K562 (cell line): ENCODE measurements at regions not wholly inside any gene's neighbourhood (a gene's known extent, or its start where the extent isn't known, plus 50 kb on each side); places are given as distances from the start of the nearest gene placed in this dataset.

Experiments used
- ATAC-seq: fragments of 200-7000 bp; cut with Tn5 transposase; 3 replicates; pipeline ENCODE4 v1.9.1; 2020; ENCODE audit warnings: moderate library complexity
- BruUV-seq: library from RNA; stranded (reverse); fragments of 400-500 nt; replicated peaks from 2 replicates; lab custom pipeline; 2021; lab: Mats Ljungman, UMichigan
- CTCF ChIA-PET: fragments of 300-600 bp; formaldehyde crosslinking; extraction: SDS; loops from one replicate; lab custom pipeline; 2021; ENCODE audit warnings: low intra/inter-chr PET ratio; lab: Yijun Ruan, JAX
- POLR2A ChIA-PET: fragments of 300-600, 350-650 bp; sonication (Branson Sonifier 250); formaldehyde crosslinking; extraction: SDS; loops from one replicate; lab custom pipeline; 2021; ENCODE audit warnings: antibody characterized with exemption, inconsistent platforms; lab: Yijun Ruan, JAX
- DNase-seq, 4 experiments: peaks; one replicate each; pipeline versions ENCODE4 v3.0.0 to v3.0.0-alpha.2; 2011 to 2018; ENCODE audit warnings: low spot score in 3 of 4, mixed read lengths in 3 of 4; ENCODE audit errors: extremely low read depth in 1 of 4
- FAIRE-seq: peaks from 2 replicates; lab custom pipeline; 2011; peaks lifted over from hg19 to GRCh38; lab: Jason Lieb, UNC
- H2AFZ ChIP-seq: 2 replicates; pipeline ENCODE4 v1.6.0; 2011; ENCODE audit warnings: low read depth, low read length, control low read depth, inconsistent platforms
- H3K27ac ChIP-seq: fragments of 200-600 bp; 3 replicates; pipeline ENCODE4 v1.8.0; 2011; ENCODE audit warnings: low read depth, mild to moderate bottlenecking, control low read depth, inconsistent platforms, low read length, moderate library complexity, mixed read lengths; ENCODE audit errors: extremely low read depth
- H3K27me3 ChIP-seq, 2 experiments: fragments of 300-600 bp in 1 of 2; 2 replicates in 1 of 2; 3 replicates in 1 of 2; pipeline versions ENCODE4 v1.6.0 to v1.8.0; 2011; ENCODE audit warnings: inconsistent platforms in 2 of 2, low read length in 2 of 2, mild to moderate bottlenecking in 1 of 2, mixed read lengths in 1 of 2, moderate library complexity in 1 of 2; ENCODE audit not compliant: control insufficient read depth in 2 of 2, insufficient read depth in 2 of 2
- H3K36me3 ChIP-seq: fragments of 300-600 bp; 3 replicates; pipeline ENCODE4 v1.8.0; 2011; ENCODE audit warnings: mild to moderate bottlenecking, low read length, inconsistent platforms; ENCODE audit not compliant: control insufficient read depth, insufficient read depth
- H3K4me1 ChIP-seq, 2 experiments: fragments of 200-600 bp in 1 of 2; replicated peaks in 1 of 2; 2 replicates in 1 of 2; 3 replicates in 1 of 2; pipeline versions ENCODE4 v1.5.1 to v1.8.0; 2011; ENCODE audit warnings: inconsistent platforms in 2 of 2, low read length in 2 of 2, mild to moderate bottlenecking in 1 of 2, mixed read lengths in 1 of 2, moderate library complexity in 1 of 2; ENCODE audit not compliant: control insufficient read depth in 2 of 2, insufficient read depth in 2 of 2
- H3K4me2 ChIP-seq: 2 replicates; pipeline ENCODE4 v1.6.1; 2011; ENCODE audit warnings: low read length, control low read depth, inconsistent platforms, mixed read lengths; ENCODE audit not compliant: insufficient read depth
- H3K4me3 ChIP-seq: fragments of 200-600 bp; sonication (generic), shearing (Covaris generic); 2 replicates; pipeline ENCODE4 v1.5.1; 2016; ENCODE audit warnings: control low read depth, inconsistent platforms
- H3K79me2 ChIP-seq: fragments of 200-600 bp; 3 replicates; pipeline ENCODE4 v1.8.0; 2011; ENCODE audit warnings: low read length, inconsistent platforms; ENCODE audit not compliant: control insufficient read depth, insufficient read depth
- H3K9ac ChIP-seq, 2 experiments: 2 replicates each; pipeline versions ENCODE4 v1.6.0 to v1.6.1; 2011; ENCODE audit warnings: low read depth in 2 of 2, low read length in 2 of 2, control low read depth in 1 of 2, inconsistent platforms in 1 of 2, mild to moderate bottlenecking in 1 of 2, mixed read lengths in 1 of 2; ENCODE audit not compliant: insufficient read depth in 1 of 2
- H3K9me1 ChIP-seq: one replicate; pipeline ENCODE4 v1.6.0; 2011; ENCODE audit warnings: inconsistent platforms, mild to moderate bottlenecking, low read length, moderate library complexity; ENCODE audit not compliant: control insufficient read depth, insufficient read depth
- H3K9me3 ChIP-seq: replicated peaks from 2 replicates; pipeline ENCODE4 v1.5.1; 2011; ENCODE audit warnings: low read depth, low read length, inconsistent platforms; ENCODE audit not compliant: control insufficient read depth, insufficient read depth
- H4K20me1 ChIP-seq: replicated peaks from 2 replicates; pipeline ENCODE4 v1.6.1; 2011; ENCODE audit warnings: low read length, inconsistent platforms, mixed read lengths; ENCODE audit not compliant: control insufficient read depth, insufficient read depth
- CEBPG ChIP-seq, 3 experiments: fragments of 200-800 bp in 1 of 3; sonication (Bioruptor generic) in 1 of 3; sonication (generic) in 1 of 3; formaldehyde crosslinking in 1 of 3; IDR thresholded peaks in 2 of 3; conservative IDR thresholded peaks in 1 of 3; 2 replicates each; pipeline versions ENCODE4 v1.6.1 to v1.8.0; 2016 to 2022; ENCODE audit warnings: missing compliant biosample characterization in 2 of 3, missing genetic modification characterization in 2 of 3, mild to moderate bottlenecking in 1 of 3, missing genetic modification reagents in 1 of 3
- CXXC5 ChIP-seq: fragments of 250-450 bp; sonication (Bioruptor Pico); IDR thresholded peaks from 2 replicates; pipeline ENCODE4 v1.8.0; 2022; ENCODE audit warnings: inconsistent platforms, mild to moderate bottlenecking, moderate library complexity
- NCOR1 ChIP-seq: fragments of 450-650 bp; IDR thresholded peaks from 2 replicates; pipeline ENCODE4 v1.6.1; 2016; ENCODE audit warnings: mild to moderate bottlenecking, moderate library complexity
- NELFE ChIP-seq: IDR thresholded peaks from 2 replicates; pipeline ENCODE4 v1.6.1; 2011; ENCODE audit warnings: mild to moderate bottlenecking; ENCODE audit not compliant: insufficient read depth, insufficient read length
- PHF21A ChIP-seq: fragments of 450-650 bp; IDR thresholded peaks from 2 replicates; pipeline ENCODE4 v1.6.1; 2017; ENCODE audit warnings: low read depth, borderline replicate concordance
- WGBS: fragments of 100-300 bp; shearing (Covaris generic); methylation state at CpG from one replicate; pipeline ENCODE4 v1.1.6; 2016; ENCODE audit warnings: low coverage, mixed read lengths; ENCODE audit not compliant: insufficient coverage; ENCODE audit errors: missing lambda C conversion rate; 5-methylcytosine and 5-hydroxymethylcytosine counted together
- in situ Hi-C: fragments of 300-500 bp; cut with MboI; formaldehyde crosslinking; loops from 4 replicates; pipeline ENCODE4 v1.15.0; 2018; ENCODE audit warnings: inconsistent platforms, mixed read lengths
- intact Hi-C: fragments of 100-400 bp; cut with micrococcal nuclease; formaldehyde crosslinking; loops from 2 replicates; pipeline ENCODE4 v1.14.2; 2022

- H4K20me1 ChIP-seq = no peaks in the 10 kb centered on the region; the same call in 1 of the 2 replicates
- H3K9me3 ChIP-seq = no peaks in the 10 kb centered on the region
- no peak overlapping the region for H2AFZ ChIP-seq
- no peak for DNase-seq
- CTCF ChIA-PET = no interaction called here
- H3K9me1 ChIP-seq = peaks cover 2% of the 10 kb centered on the region
- POLR2A ChIA-PET = no interaction called here
- in situ Hi-C loops = no loop called here
- intact Hi-C loops = no loop called here
- 0% methylated on average over 3 of the region's 3 CpGs for WGBS
- H3K36me3 ChIP-seq = no peaks in the 10 kb centered on the region
- ATAC-seq = no peak
- FAIRE-seq = no peak
- no peak overlapping the region for H3K4me3 ChIP-seq
- BruUV-seq = no TSS peak
- TF ChIP-seq CEBPG (CRISPR knock-in tag; IDR thresholded peaks at IDR 0.05) (no peak), CEBPG (tag; conservative IDR thresholded peaks at IDR 0.05 in 1 of 2, IDR thresholded peaks at IDR 0.05 in 1 of 2) (no peak), NCOR1 (no peak), NELFE (no peak), PHF21A (no peak), CXXC5 (CRISPR knock-in tag) (no peak)
- H3K4me1 ChIP-seq = no peaks in the 10 kb centered on the region
- H3K9ac ChIP-seq = no peak overlapping the region
- H3K79me2 ChIP-seq = no peaks in the 10 kb centered on the region
- H3K27me3 ChIP-seq = peaks cover 12 to 21% of the 10 kb centered on the region in 2 experiments; a peak in 2 of 5 replicates
- H3K4me2 ChIP-seq = no peak overlapping the region
- H3K27ac ChIP-seq = no peak overlapping the region
Measured at GRCh38 chr21:41638201-41638790, 128.6 kb downstream of the RIPK4 start.
